HL-60 (cell line): ENCODE measurements at regions not wholly inside any gene's neighbourhood (a gene's known extent, or its start where the extent isn't known, plus 50 kb on each side); places are given as distances from the start of the nearest gene placed in this dataset.

Experiments
- DNase-seq, 2 experiments: peaks; one replicate each; pipeline ENCODE4 v3.0.0-alpha.2; 2010 to 2020; ENCODE audit warnings: low read depth in 1 of 2, low spot score in 1 of 2
- H3K27ac ChIP-seq: fragments of 250-450 bp; sonication (Bioruptor Pico); replicated peaks from 2 replicates; pipeline ENCODE4 v1.5.1; 2020; ENCODE audit warnings: mild to moderate bottlenecking, moderate library complexity
- H3K27me3 ChIP-seq: fragments of 250-450 bp; sonication (Bioruptor Pico); 2 replicates; pipeline ENCODE4 v1.5.1; 2021; ENCODE audit warnings: mild to moderate bottlenecking, moderate library complexity; ENCODE audit not compliant: insufficient read depth, poor library complexity, severe bottlenecking
- H3K4me3 ChIP-seq: replicated peaks from 2 replicates; pipeline ENCODE4 v1.5.1; 2011; ENCODE audit warnings: mild to moderate bottlenecking, control low read depth, low read length; ENCODE audit not compliant: insufficient read depth
- CTCF ChIP-seq: IDR thresholded peaks from one replicate; pipeline ENCODE4 v1.5.1; 2011; ENCODE audit warnings: low read length, control low read depth, inconsistent platforms; ENCODE audit not compliant: insufficient read depth
- GABPA ChIP-seq: IDR thresholded peaks from 2 replicates; pipeline ENCODE4 v1.6.1; 2012; ENCODE audit warnings: low read depth
- POLR2AphosphoS5 ChIP-seq: IDR thresholded peaks from 2 replicates; pipeline ENCODE4 v1.6.1; 2012; ENCODE audit warnings: low read depth
- REST ChIP-seq: IDR thresholded peaks from 2 replicates; pipeline ENCODE4 v1.6.1; 2012; ENCODE audit warnings: low read depth; ENCODE audit not compliant: insufficient replicate concordance
- SPI1 ChIP-seq: IDR thresholded peaks from 2 replicates; pipeline ENCODE4 v1.6.1; 2012; ENCODE audit warnings: low read depth, mild to moderate bottlenecking, borderline replicate concordance

DNA sequence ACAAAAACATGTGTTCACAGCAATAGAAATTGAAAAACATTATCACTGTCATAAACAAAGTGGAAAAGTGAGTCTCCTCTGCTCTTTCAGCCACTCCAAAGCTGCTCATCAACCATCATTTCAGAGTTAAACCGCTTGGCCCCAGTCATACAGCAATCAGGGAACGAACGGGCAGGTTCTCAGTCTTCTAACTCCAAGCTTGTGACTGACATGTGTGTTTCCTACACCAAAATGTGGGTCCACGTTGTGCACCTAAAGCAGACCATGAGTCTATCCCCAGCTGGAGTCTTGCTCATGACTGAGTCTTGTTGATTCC, 582.6 kb upstream of the ID2 start:
- no peak overlapping the region for H3K4me3 ChIP-seq
- TF ChIP-seq GABPA (no peak), CTCF (no peak), REST (no peak), POLR2AphosphoS5 (no peak), SPI1 (no peak)
- no peak overlapping the region for H3K27ac ChIP-seq
- DNase-seq = no peak
- H3K27me3 ChIP-seq = no peaks in the 10 kb centered on the region

GRCh38 chr2:8101614-8102277, 580.1 kb upstream of the ID2 start:
- TF ChIP-seq REST = no peak
- no peak for TF ChIP-seq GABPA
- no peak for TF ChIP-seq CTCF
- no peak for TF ChIP-seq SPI1
- no peak for TF ChIP-seq POLR2AphosphoS5
- H3K4me3 ChIP-seq = no peak overlapping the region
- DNase-seq = no peak
- H3K27ac ChIP-seq = no peak overlapping the region
- no peaks in the 10 kb centered on the region for H3K27me3 ChIP-seq

GRCh38 chr2:8102470-8102869, 579.4 kb upstream of the ID2 start:
- TF ChIP-seq REST = no peak
- TF ChIP-seq POLR2AphosphoS5 = no peak
- no peak for TF ChIP-seq SPI1
- TF ChIP-seq CTCF = no peak
- no peak for TF ChIP-seq GABPA
- Histone ChIP-seq H3K27ac (no peak overlapping the region), H3K4me3 (no peak overlapping the region), H3K27me3 (no peaks in the 10 kb centered on the region)
- no peak for DNase-seq
